GM20431 (cell line): ENCODE measurements at regions not wholly inside any gene's neighbourhood (a gene's known extent, or its start where the extent isn't known, plus 50 kb on each side); places are given as distances from the start of the nearest gene placed in this dataset.

Experiments used
- in situ Hi-C: fragments of 300-500 bp; cut with MseI, MboI; formaldehyde crosslinking; loops from one replicate; pipeline ENCODE4 v1.15.0; 2020; ENCODE audit warnings: low sequenced_read_pairs; ENCODE audit not compliant: unreplicated experiment

DNA sequence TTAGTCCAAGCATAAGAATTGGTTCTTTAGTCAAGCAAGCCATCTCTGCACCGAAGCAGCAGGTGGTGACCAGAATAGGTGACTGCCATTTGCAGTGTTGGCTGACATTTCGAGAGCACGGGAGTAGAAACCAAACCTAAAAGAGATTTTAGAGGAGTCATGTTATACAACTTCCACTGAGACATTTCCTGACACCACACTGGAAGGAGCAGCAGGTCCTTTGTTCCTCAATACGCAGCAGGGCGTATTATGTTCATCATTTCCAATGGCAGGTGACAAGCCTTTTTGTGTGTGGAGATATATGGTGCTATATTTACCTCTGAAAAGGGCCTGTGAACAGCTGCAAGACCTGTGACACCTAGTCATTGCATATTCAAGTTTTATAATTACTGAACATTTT lies 418.8 kb upstream of the NETO1 start:
- in situ Hi-C loops, result no loop called here

- in situ Hi-C loops, result no loop called here
Measured at GRCh38 chr18:73283788-73284187, 416.0 kb upstream of the NETO1 start.

DNA sequence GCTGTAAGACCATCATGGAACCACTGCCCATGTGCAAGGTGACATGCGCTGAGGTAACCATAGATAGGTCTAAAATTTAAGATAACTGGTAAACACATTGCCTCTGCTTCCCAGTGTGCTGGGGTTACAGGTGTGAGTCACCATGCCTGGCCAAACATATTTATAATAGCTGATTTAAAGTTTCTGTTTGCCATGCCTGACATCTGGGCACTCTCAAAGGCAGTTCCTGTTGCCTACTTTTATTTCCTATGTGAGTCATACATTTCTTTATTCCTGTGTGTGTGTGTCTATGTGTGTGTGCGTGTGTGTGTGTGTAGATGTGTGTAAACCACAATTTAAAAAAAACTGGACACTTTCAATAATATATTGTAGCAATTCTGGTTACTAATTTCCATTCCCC lies 415.2 kb upstream of the NETO1 start:
- in situ Hi-C loops, result no loop called here

DNA sequence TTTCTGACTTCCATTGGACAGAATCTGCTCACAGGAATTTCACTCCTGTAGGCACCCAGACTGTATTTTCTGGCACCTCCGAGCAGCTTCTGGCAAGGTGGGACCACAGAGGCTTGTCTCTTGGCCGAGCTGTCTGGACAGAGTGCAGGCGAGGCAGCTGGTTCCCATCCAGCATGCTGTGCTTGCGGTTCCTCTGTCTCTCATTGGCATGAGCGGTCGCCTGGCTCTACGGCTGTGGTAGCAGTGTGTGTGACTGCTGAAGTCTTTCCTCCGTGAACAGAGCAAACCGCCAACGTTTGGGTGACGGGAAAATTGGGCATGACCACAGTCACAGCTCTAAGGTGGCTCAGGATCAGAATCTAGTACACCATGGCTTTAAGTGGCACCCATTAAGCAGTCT lies 411.7 kb upstream of the NETO1 start:
- in situ Hi-C loops, result no loop called here

- in situ Hi-C loops, result no loop called here
Measured at GRCh38 chr18:73274812-73275621, 407.2 kb upstream of the NETO1 start.

GRCh38 chr18:73270920-73271634 lies 403.3 kb upstream of the NETO1 start:
- in situ Hi-C loops, result no loop called here

DNA sequence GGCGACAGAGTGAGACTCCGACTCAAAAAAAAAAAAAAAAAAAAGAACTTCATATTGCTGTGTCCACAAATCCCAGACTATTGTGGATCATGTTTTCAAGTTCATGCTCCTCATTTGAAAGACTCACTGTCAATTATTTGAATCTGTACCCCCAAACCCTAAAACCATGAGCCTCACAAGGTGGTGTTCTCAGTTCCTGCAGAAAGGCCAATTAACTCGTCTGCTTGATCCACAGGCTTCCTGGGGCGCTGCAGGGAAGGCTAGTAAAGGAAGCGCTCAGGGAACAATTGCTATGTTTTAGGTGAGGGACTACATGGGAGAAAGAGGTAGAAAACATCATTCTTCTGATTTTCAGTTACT lies 396.8 kb upstream of the NETO1 start:
- in situ Hi-C loops, result no loop called here

- in situ Hi-C loops, result no loop called here
Measured at GRCh38 chr18:73261923-73262322, 394.1 kb upstream of the NETO1 start.

DNA sequence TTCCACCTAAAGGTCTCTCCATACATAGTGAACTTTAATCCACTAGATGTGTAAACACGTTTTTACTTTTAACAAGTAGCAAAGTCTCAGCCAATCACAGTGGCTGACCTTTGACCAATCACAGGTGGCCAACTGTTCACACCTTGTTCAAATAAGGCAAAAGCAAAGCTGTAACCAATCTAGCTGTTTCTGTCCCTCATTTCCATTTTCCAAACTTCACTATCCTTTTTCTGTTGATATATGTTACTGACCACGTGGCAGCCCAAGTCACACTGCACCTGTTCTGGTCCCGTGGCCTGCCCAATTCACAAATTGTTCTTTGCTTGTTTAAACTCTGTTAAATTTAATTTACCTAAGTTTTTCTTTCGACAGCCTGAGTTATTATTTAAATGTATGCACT lies 393.5 kb upstream of the NETO1 start:
- in situ Hi-C loops, result no loop called here

DNA sequence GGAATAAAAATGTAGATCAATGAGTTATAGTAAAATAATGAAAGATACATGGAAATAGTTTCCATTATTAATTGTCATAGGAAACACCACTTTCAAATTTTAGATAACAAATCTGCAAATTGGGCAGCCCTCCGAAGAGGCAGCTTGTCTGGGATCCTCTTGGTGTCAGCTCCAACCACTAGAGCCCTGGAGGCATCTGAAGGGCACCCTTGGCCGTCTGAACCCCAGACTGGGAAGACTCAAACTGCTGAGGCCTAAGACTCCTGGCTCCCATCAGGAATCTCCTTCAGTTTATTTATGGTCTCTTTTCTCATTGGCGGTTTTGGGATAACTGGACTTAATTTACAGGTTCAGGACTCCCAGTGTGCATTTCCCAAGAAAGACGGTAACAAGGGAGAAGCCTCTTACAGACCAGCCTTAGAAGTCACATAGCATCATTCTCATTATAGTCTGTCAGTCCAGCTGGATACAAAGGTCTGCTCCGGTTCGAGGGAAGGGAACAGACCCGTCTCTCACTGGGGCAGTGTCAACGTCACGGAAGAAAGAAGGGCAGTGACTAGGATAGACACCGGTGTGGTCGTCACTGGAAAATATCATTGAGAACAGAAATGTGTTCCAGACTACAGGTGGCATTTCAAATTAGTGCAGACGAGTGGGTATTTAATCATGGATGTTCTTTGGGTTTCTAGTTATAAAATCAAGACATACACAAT lies 390.7 kb upstream of the NETO1 start:
- in situ Hi-C loops, result no loop called here

DNA sequence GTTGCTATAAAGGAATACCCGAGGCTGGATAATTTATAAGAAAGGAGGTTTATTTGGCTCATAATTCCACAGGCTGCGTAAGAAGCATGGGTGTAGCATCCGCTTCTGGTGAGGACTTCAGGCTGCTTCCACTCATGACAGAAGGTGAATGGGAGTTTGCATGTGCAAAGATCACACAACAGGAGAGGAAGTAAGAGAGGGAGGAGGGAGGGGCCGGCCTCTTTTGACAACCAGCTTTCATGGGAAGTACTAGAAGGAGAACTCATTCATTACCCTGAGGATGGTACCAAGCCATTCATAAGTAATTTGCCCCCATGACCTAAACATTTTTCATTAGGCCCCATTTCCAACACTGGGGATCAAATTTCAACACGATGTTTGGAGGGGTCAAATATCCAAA lies 386.8 kb upstream of the NETO1 start:
- in situ Hi-C loops, result no loop called here

DNA sequence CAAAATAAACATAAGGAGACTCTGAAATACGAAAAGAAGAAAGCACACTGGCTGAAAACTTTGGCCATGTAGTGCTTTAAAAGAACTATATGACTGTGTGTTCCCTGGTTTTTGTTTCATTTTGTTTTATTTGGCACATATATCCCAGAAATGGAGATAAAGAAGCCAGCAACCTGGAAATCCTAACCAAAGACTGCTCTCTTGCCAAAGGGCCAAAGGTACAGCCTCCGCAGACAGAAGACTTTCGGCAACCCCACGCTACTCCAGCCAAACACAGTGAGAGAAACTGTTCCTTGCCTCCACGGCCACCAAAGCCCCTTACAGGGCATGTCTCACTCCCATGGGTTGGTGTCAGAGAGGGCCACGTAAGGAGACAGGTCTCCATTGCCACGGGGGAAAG lies 381.2 kb upstream of the NETO1 start:
- in situ Hi-C loops, result no loop called here

DNA sequence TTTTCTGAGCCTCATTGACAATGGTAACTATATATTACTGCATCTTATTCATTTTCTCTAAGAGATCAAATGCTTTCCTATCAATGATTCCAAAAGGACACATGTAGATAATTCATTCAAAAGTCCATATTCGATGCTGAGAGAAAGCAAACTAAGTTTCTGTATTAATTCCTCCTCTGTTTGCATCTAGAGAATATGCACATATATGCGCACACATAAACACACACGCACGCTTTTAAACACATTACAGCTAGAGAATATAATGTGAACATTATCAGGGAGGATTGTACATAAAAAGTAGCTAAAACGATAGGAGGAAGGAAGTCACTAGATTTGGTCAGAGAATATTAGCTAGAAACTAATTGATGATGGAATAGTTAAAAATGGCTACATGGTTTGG lies 379.0 kb upstream of the NETO1 start:
- in situ Hi-C loops, result no loop called here

DNA sequence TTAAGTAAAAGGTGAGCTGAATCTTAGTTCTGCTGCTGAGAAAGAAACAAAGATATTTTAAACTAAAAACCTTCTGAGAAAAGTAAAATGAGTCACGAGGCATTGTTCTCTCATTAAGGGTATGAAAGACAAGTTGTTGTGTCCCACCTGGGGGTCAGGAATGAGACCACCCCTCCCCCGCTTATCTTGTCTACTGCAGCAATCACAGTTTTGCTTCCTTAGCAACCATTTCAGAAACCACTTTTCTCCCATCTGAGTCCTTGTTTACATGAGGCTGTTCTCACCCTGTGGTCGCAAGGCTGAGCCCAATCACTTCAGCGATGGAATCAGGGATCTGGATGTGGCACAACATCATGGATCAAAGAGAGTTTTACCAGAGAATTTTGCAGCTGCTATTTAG lies 377.6 kb upstream of the NETO1 start:
- in situ Hi-C loops, result no loop called here

- in situ Hi-C loops, result no loop called here
Measured at GRCh38 chr18:73244401-73244800, 376.6 kb upstream of the NETO1 start.

- in situ Hi-C loops, result no loop called here
Measured at GRCh38 chr18:73240899-73241298, 373.1 kb upstream of the NETO1 start.

- in situ Hi-C loops, result no loop called here
Measured at GRCh38 chr18:73235921-73236320, 368.1 kb upstream of the NETO1 start.

DNA sequence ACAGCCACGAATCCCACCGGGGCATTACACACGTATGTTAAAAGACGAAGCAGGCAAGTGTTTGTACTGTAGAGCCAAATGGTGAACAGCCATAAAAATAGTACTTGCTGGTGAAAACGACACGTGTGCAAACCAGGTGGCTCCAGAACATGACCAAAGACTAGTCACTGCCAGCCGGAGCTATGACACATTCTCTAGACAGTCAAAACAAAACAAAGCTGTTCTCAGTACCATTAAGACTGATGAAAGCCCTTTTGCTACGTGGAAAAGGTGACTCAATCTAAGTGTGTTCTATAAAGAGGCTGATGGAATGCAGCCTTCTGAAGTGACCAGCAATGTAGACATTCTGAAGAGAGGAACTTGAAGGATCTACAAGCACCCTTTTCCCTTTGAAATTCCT lies 367.7 kb upstream of the NETO1 start:
- in situ Hi-C loops, result no loop called here

- in situ Hi-C loops, result no loop called here
Measured at GRCh38 chr18:73232933-73233332, 365.1 kb upstream of the NETO1 start.

GRCh38 chr18:73220663-73221062 lies 352.9 kb upstream of the NETO1 start:
- in situ Hi-C loops, result no loop called here

DNA sequence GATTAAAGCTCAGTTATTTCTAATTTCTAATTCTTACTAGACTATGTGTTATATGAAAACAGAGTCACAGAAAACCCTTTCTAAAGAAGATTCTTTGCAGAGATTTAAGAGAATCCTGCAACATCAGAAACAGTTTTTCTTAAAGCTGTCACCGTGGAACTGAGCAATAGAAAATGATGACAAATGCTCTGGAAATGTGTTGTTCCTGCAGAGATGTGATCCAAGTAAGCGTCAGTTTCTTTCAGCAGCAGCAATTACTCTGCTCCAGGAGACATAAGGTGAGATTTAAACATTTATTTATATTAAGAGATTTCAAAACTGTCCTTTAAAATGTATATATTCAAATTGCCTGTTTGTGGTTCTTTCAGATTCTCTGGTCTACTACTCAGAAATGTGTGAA lies 350.5 kb upstream of the NETO1 start:
- in situ Hi-C loops, result no loop called here
